ENCODE measurements at regions not wholly inside any gene's neighbourhood (a gene's known extent, or its start where the extent isn't known, plus 50 kb on each side); places are given as distances from the start of the nearest gene placed in this dataset.

- DNase-seq (ENCODE audit: low spot score): no peak
Measured at GRCh38 chr10:8986975-8987374, 932.5 kb downstream of the GATA3 start.

GRCh38 chr10:8987712-8988111, 933.2 kb downstream of the GATA3 start:
- DNase-seq (ENCODE audit: low spot score): no peak

GRCh38 chr10:8990280-8990987, 935.9 kb downstream of the GATA3 start:
- no peak for DNase-seq (ENCODE audit: low spot score)

DNA sequence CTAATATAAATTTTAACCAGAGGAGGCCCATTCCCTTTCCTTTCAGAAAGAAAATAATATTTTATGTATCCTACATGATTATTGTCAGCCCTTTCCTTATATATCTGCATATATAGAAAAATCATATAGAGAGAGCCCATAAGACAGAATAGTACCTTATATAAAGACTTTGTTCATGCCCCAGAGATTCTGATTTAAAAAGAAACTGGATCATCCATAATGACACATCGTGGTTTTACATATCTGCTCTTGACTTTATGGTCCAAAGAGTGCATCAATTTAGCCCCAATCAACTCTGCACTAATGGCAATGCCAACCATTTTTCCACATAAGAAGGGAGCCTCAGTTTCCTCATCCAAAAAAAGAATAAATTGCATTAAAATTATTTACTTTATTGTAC, 937.5 kb downstream of the GATA3 start:
- no peak for DNase-seq (ENCODE audit: low spot score)

GRCh38 chr10:8993864-8994263, 939.4 kb downstream of the GATA3 start:
- no peak for DNase-seq (ENCODE audit: low spot score)

DNA sequence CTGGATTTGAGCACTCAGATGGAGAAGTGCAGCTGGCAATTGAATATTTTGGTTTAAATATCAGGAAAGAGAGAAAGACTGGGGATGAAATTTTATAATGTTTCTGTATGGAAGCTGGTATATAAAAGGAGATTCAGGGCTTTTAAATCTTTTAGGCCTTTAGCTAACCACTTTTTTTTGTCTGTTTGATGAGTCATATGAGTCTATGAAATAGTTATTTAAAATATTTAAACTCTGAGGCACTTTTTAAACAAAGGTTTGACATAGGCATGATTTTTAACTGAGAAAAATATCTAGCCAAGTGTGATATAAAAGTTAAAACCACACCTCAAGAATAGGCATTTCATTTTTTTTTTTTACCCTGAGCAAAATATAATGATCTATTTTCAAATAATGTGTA, 944.3 kb downstream of the GATA3 start:
- DNase-seq (ENCODE audit: low spot score): no peak

DNA sequence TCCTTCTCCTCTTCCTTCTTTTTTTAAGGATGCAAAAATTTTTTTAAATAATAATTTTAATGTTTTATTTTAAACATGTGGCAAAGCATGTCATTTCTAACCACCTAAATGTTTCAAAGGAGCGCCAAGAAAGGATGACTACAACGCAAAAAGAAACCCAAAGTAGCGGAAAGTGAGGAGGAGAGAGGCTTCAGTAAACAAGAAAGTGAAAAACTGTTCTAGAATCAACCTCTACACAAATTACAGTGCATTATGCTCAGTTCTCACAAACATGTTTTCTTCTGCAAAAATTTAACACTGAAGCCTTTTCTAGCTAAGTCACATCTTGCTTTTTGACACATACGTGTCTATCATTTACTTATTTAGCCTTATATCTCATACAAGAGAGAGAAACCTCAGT, 948.6 kb downstream of the GATA3 start:
- DNase-seq (ENCODE audit: low spot score): no peak

- DNase-seq (ENCODE audit: low spot score): no peak
Measured at GRCh38 chr10:9004736-9005135, 950.2 kb downstream of the GATA3 start.

GRCh38 chr10:9009505-9009904, 955.0 kb downstream of the GATA3 start:
- DNase-seq (ENCODE audit: low spot score): no peak

DNA sequence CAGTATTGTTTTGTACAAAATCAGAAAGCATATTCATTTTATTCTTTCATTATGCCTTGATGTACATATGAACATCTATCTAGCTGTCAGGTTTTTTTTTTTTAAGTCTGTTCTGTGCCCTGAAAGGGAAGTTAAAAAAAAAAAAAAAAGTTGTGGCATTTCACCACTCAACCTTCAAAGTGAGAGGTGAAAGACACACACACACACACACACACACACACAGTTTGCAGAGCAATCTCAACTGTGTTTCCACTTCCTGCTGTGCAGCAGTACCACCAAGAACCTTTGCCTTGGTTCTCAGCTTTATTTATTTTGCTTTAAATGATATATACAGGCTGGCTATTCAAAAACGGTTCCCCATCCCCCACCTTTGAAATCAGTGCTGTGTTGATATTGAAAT, 955.6 kb downstream of the GATA3 start:
- DNase-seq (ENCODE audit: low spot score): no peak

DNA sequence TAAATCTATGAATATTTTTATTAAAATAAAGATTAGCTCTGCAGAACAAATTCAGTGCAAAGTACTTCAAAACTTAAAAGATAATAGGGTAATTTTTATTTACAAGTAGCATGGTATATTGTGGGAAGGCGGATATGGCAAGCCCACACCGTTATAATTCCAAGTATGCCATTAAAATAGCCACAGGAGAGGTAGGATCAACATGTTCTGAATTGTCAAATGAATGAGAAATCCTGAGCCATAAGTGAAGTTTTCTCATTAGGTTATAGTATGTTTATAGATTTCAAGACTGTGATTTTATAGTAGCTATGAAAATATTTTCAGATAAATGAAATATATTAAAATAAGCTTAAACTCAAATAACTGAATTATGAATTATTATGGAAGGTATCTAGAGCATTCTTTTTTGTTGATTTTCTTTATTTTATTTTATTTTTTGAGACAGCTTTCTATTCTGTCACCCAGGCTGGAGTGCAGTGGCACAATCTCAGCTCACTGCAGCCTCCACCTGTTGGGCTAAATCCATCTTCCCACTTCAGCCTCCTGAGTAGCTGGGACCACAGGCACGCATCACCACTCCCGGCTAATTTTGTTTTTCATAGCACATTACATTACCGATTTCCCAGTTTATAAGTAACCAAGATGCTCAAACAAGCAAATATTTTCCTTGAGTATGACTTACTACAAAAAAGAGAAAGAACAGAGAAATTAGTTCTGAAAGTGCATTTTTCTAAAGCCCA, 956.6 kb downstream of the GATA3 start:
- no peak for DNase-seq (ENCODE audit: low spot score)

DNA sequence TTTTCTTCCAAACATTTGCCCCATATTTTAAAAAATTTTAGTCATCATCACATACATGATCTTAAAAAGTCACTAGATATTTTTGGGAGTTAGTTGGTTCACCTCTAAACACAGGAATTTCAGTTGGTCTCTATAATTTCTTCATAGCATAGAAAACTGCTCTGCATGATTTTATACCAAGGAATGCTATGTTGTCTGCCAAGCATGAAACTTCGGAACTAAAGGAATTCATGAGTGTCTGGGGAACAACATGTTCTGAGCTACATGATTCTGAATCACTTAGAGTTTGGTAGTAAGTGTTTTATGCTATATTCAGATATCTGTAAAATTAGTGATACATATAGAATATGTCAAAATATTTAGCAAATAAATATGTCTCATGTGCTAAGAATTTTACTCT, 957.8 kb downstream of the GATA3 start:
- DNase-seq (ENCODE audit: low spot score): no peak

- DNase-seq (ENCODE audit: low spot score): no peak
Measured at GRCh38 chr10:9015005-9015404, 960.5 kb downstream of the GATA3 start.

GRCh38 chr10:9015447-9015846, 961.0 kb downstream of the GATA3 start:
- DNase-seq (ENCODE audit: low spot score): no peak

DNA sequence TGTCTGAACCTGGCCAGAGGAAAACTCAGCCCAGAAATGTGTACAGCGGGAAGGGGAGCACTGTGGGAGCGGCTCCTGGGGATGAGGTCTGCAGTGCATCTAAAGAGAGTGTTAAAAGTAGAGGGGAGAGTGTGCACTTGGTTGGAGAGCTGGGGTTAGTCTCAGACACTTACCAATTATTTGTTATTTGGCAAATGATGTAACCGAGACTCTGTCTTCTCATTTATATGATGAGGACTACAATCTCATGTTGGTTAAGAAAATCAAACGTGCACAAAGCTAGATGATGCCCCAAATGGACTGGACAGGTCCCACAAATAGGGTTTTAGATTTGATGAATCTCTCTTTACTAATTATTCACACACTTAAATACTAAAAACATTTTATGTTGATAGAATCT, 962.4 kb downstream of the GATA3 start:
- no peak for DNase-seq (ENCODE audit: low spot score)

DNA sequence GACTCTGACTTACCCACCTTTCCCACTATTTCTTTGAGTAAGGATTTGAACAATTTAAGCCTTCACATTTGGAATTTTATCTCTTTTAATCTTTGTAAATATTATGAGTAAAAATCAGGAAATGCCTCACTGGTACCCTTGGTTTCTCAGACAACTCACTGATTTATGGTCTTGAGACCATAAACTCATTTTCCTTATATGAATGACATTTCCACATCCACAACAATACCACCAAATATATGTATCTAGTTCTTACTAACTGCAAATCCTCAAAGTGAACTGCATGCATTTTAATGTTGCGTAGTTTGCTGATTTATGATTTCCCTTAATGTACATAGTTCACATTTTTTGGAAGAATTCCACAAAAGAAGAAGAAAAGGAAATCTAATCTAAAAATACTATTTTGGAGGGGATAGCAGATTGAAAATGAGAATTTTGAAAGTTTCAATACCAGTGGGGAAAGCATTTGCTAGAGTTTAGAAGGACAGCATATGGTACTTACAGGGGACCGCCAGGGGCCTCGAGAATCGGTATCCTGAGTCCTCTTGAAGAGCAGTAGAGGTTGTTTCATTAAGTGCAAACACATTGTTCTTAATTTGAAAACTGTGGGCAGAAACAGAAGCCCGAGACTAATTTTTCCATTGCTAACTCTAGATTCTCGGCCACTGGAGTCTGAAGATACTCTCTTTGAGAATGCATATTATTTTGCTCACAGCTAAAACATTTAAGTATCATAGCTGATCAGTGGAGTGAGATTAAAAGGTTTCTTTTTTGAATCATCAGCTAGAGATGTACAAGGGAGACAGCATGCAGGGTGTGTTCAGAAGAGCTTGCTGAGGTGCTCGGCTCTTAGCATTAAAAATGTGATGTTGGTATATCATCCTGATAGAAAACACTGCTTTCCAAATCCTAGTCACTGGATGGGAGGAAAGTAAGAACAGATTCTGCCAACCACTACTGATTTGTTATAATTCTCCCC, 964.0 kb downstream of the GATA3 start:
- no peak for DNase-seq (ENCODE audit: low spot score)

GRCh38 chr10:9023206-9023605, 968.7 kb downstream of the GATA3 start:
- DNase-seq (ENCODE audit: low spot score): no peak

- no peak for DNase-seq (ENCODE audit: low spot score)
Measured at GRCh38 chr10:9024210-9024609, 969.7 kb downstream of the GATA3 start.

DNA sequence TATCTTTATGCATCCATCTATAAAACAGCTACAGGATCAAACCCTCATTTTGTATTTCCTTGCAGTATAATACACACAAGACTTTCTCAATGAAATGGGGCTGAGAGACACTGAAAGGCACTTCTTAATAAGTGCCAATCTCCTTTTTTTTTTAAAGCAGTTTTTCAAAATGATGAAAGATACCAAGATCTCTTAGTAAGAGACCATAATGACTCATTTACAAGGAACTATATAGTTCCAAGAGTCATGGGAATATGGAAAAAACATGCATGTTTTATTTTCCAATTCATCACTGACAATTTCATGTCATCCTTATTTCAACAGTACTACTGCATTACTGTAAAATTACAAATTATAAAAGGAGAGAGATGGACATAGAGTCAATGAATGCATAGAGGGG, 973.7 kb downstream of the GATA3 start:
- DNase-seq (ENCODE audit: low spot score): no peak

- DNase-seq (ENCODE audit: low spot score): no peak
Measured at GRCh38 chr10:9035355-9035754, 980.9 kb downstream of the GATA3 start.

DNA sequence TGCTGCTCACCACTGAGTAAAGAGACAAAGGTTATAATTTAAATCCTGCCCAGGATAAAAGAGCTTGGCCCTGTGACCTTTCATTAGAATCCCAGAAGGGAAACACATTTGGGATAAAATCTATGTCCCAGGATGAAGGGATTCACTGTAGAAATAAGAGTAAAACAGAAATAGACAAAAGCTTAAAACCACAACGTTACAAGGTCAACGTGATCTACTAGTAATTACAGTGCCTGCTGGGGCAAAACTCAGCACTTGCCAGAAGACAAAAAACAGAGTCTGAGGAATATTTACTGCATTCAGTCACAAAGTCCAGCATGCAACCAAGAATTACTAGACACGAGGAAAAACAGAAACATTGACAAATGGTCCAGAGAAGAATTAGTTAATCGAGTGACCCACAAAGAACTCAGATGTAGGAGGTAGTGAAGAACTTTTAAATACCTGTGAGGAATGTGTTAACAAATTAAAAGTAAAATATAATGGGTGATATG, 982.3 kb downstream of the GATA3 start:
- no peak for DNase-seq (ENCODE audit: low spot score)

DNA sequence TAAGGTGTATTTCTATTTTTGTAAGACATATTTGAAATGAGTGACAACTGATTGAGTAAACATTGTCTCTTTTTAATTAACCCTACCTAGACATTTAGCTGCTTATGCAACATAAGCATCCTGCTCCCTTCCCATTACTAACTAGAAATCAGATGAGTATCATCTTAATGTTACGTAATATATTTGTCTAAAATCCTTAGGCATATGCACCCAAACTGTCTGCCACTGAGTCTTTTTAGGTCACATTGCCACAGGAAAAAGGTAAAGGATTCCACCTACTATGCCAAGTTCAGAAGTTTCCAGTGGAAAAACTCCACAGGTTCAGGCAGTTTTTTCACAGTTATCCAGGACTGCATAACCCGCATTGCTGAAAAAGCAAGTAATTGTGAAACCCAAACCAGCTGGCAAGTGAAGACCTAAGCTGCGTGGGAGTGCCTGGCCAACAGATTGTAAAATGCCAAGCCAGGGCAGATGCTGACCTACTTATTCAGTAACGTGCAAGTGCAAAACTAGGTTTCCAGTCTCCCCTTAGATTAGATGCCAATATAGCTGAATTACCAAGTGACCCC, 983.7 kb downstream of the GATA3 start:
- DNase-seq (ENCODE audit: low spot score): no peak

Measured in NAMALWA (cell line).